ENCODE measurements at regions not wholly inside any gene's neighbourhood (a gene's known extent, or its start where the extent isn't known, plus 50 kb on each side); places are given as distances from the start of the nearest gene placed in this dataset.
A peak's percentile ranks its signal among the peaks of the same experiment; 100 is the strongest.

- Histone ChIP-seq H3K79me2 (ENCODE audit: low read depth) (no peaks in the 10 kb centered on the region), H3K27me3 (ENCODE audit: insufficient read depth, low read depth) (no peaks in the 10 kb centered on the region), H3K9me2 (ENCODE audit: insufficient read depth) (no peaks in the 10 kb centered on the region), H3K4me1 (replicated peaks; ENCODE audit: insufficient read depth) (peaks cover 24% of the 10 kb centered on the region), H2AFZ (no peak overlapping the region), H3F3A (ENCODE audit: insufficient read depth, low read depth) (0 out of 2 replicates have a peak, but pooled peaks cover 7% of the 10 kb centered on the region), H3K36me3 (ENCODE audit: low read depth) (no peaks in the 10 kb centered on the region), H3K4me2 (no peak overlapping the region), H4K20me1 (ENCODE audit: insufficient read depth) (no peaks in the 10 kb centered on the region), H3K27ac (0 out of 2 replicates have a peak overlapping the region, but pooled peaks have one; percentile 44), H3K4me3 (no peak overlapping the region), H3K9me3 (ENCODE audit: insufficient read depth, low read depth) (no peaks in the 10 kb centered on the region)
- BruUV-seq (replicated peaks), result no TSS peak
- ChIA-PET POLR2A (ENCODE audit: unreplicated experiment) (interaction anchor here (0.6 kb wide), 1 partner anchor 60 kb away, joined by 19 read pairs; no protein-coding TSS in a partner anchor), CTCF (no interaction called here)
- intact Hi-C loops (cut with micrococcal nuclease; ENCODE audit: unreplicated experiment), result no loop called here
- no peak for DNase-seq
- no peak for TF ChIP-seq EZH2 (IDR thresholded peaks at IDR 0.05; ENCODE audit: low read depth)
- no peak for TF ChIP-seq CTCF (conservative IDR thresholded peaks at IDR 0.05)
These were observed 116.0 kb downstream of the ETS2 start for GRCh38 chr21:38921511-38922251.

- Histone ChIP-seq H2AFZ (no peak overlapping the region), H3K9me3 (ENCODE audit: insufficient read depth, low read depth) (no peaks in the 10 kb centered on the region), H3F3A (ENCODE audit: insufficient read depth, low read depth) (0 out of 2 replicates have a peak, but pooled peaks cover 7% of the 10 kb centered on the region), H3K4me3 (no peak overlapping the region), H3K79me2 (ENCODE audit: low read depth) (no peaks in the 10 kb centered on the region), H3K9me2 (ENCODE audit: insufficient read depth) (no peaks in the 10 kb centered on the region), H3K36me3 (ENCODE audit: low read depth) (no peaks in the 10 kb centered on the region), H3K4me1 (replicated peaks; ENCODE audit: insufficient read depth) (peaks cover 16% of the 10 kb centered on the region), H3K4me2 (peak overlapping the region; percentile 56), H3K27me3 (ENCODE audit: insufficient read depth, low read depth) (no peaks in the 10 kb centered on the region), H3K27ac (peak overlapping the region; percentile 44), H4K20me1 (ENCODE audit: insufficient read depth) (no peaks in the 10 kb centered on the region)
- CTCF ChIA-PET, result no interaction called here
- DNase-seq, result no peak
- POLR2A ChIA-PET (ENCODE audit: unreplicated experiment), result interaction anchor here (0.6 kb wide), 1 partner anchor 103 kb away, joined by 4 read pairs; no protein-coding TSS in a partner anchor
- intact Hi-C loops (cut with micrococcal nuclease; ENCODE audit: unreplicated experiment), result no loop called here
- TF ChIP-seq EZH2 (IDR thresholded peaks at IDR 0.05; ENCODE audit: low read depth) (no peak), CTCF (conservative IDR thresholded peaks at IDR 0.05) (no peak)
- BruUV-seq (replicated peaks), result no TSS peak
These were observed 115.1 kb downstream of the ETS2 start for GRCh38 chr21:38920631-38921398.

- no peaks in the 10 kb centered on the region for H3K9me3 ChIP-seq (ENCODE audit: insufficient read depth, low read depth)
- H3K27ac ChIP-seq, result no peak overlapping the region
- no peak overlapping the region for H3K4me2 ChIP-seq
- POLR2A ChIA-PET (ENCODE audit: unreplicated experiment), result no interaction called here
- CTCF ChIA-PET, result no interaction called here
- H2AFZ ChIP-seq, result no peak overlapping the region
- peaks cover 22% of the 10 kb centered on the region for H3K4me1 ChIP-seq (replicated peaks; ENCODE audit: insufficient read depth)
- no peaks in the 10 kb centered on the region for H3K36me3 ChIP-seq (ENCODE audit: low read depth)
- no peak for TF ChIP-seq EZH2 (IDR thresholded peaks at IDR 0.05; ENCODE audit: low read depth)
- TF ChIP-seq CTCF (conservative IDR thresholded peaks at IDR 0.05), result no peak
- no peaks in the 10 kb centered on the region for H3K27me3 ChIP-seq (ENCODE audit: insufficient read depth, low read depth)
- H3F3A ChIP-seq (ENCODE audit: insufficient read depth, low read depth), result peaks cover 18% of the 10 kb centered on the region; the same call in 1 of the 2 replicates
- H3K9me2 ChIP-seq (ENCODE audit: insufficient read depth), result no peaks in the 10 kb centered on the region
- BruUV-seq (replicated peaks), result no TSS peak
- intact Hi-C loops (cut with micrococcal nuclease; ENCODE audit: unreplicated experiment), result loop anchor here (10.0 kb wide), 1 partner anchor 166 kb away; no protein-coding TSS in a partner anchor
- H4K20me1 ChIP-seq (ENCODE audit: insufficient read depth), result no peaks in the 10 kb centered on the region
- no peaks in the 10 kb centered on the region for H3K79me2 ChIP-seq (ENCODE audit: low read depth)
- H3K4me3 ChIP-seq, result no peak overlapping the region
- DNase-seq, result peak in 1 of 2 experiments; percentile 50
These were observed 113.0 kb downstream of the ETS2 start for GRCh38 chr21:38918607-38919346.

All from PC-9 (cell line).